Ecto neural progenitor cell (in vitro differentiated cells): ENCODE measurements at regions not wholly inside any gene's neighbourhood (a gene's known extent, or its start where the extent isn't known, plus 50 kb on each side); places are given as distances from the start of the nearest gene placed in this dataset.

Experiments used
- DNase-seq: peaks from one replicate; pipeline ENCODE4 v3.0.0-alpha.2; 2018; ENCODE audit warnings: low spot score

DNA sequence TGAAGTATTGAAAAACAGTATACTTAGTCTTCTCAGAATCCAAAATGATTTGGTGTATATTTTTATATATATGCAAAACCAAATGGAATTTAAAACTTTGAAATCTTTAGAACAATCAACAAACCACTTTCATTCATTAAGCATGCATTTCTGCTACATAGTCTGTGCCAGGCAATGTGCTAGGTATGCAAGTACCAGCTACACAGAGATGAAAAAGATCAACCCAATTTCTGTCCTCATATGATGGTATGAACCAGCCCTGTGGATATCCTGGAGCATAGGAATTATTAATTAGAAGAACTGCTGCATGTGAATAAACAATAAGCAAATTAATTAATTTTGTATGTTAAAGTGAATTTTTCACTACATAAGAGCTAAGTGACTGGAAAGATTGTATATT lies 51.2 kb upstream of the RTN4 start:
- no peak for DNase-seq

DNA sequence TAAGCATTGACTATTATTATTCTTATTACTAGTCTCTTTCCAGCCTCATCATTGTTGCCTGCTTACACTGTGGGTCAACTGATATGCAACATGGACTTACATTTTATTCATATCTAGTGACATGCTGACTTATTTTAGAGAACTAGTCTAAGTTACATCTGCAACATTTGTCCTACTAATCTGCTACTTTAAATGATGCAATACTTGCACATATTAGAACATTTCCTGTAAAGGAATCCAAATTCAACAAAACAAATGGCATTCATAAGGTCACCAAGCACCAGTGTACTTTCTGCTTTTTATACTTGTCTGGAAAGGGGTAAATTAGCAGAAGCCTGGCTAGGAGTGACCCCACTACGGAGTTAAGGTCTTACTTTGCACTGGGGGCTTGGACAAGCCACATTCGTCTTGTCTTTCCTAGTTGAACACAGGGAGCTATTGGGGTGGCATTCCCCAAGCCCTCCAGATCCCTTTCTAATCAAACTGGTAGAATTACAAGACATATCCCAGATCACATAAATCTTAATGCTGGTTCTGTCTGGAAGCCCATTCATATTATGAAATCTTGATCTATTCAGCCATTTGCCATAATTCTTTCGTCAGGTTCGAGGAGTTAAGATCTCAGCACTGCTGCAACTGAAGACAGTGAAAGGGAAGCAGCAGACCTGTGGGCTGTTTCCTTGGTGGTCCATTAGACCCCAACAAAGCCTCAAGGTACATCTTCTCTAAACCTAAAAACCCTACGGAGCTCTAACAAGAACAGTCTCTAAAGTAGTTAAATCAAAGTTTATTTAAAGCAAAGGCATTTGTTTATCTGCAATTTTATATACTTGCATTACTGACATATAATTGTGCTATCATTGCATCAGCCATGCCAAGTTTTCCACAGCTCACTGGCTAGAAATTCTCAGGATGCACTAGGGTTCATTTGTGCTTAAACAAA lies 49.9 kb upstream of the RTN4 start:
- DNase-seq, result no peak
